ENCODE measurements at regions not wholly inside any gene's neighbourhood (a gene's known extent, or its start where the extent isn't known, plus 50 kb on each side); places are given as distances from the start of the nearest gene placed in this dataset.
"Not testable (repeated sequence)": the region's sequence is repeated elsewhere in the genome, so short reads cannot be mapped to it uniquely, and the experiment has no call there.

GRCh38 chr3:30479737-30480136 lies 126.7 kb upstream of the TGFBR2 start:
- TF ChIP-seq CTCF (IDR thresholded peaks at IDR 0.05; ENCODE audit: poor library complexity); EZH2 (IDR thresholded peaks at IDR 0.05; ENCODE audit: borderline replicate concordance): not testable (repeated sequence)

Data from hepatocyte (in vitro differentiated cells).